CD1c-positive myeloid dendritic cell (primary cell): ENCODE measurements at regions not wholly inside any gene's neighbourhood (a gene's known extent, or its start where the extent isn't known, plus 50 kb on each side); places are given as distances from the start of the nearest gene placed in this dataset.
"Not testable (repeated sequence)": the region's sequence is repeated elsewhere in the genome, so short reads cannot be mapped to it uniquely, and the experiment has no call there.

ENCODE experiments used
- DNase-seq: peaks from one replicate; pipeline ENCODE4 v3.0.0-alpha.2; 2016; ENCODE audit errors: extremely low spot score

DNA sequence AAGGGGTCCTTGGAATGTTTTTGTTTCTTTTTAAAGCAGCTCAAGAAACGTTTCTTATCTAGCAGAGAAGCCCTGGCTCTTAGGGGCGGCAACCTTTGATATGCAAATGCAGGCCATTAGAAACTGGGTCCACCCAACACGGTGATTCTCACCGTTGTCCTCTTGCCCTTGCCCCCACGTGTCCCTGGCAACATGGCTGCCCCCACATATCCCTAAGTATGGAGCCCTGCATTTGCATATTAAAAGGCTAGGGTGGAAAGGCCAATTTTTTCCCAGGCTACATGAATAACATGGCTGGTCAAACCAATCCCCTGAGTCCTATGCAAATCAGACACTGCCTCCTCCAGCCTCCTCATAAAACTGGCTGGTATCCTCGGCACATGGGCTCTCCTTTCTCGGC is 230.1 kb upstream of the SPOPL start:
- no peak for DNase-seq

DNA sequence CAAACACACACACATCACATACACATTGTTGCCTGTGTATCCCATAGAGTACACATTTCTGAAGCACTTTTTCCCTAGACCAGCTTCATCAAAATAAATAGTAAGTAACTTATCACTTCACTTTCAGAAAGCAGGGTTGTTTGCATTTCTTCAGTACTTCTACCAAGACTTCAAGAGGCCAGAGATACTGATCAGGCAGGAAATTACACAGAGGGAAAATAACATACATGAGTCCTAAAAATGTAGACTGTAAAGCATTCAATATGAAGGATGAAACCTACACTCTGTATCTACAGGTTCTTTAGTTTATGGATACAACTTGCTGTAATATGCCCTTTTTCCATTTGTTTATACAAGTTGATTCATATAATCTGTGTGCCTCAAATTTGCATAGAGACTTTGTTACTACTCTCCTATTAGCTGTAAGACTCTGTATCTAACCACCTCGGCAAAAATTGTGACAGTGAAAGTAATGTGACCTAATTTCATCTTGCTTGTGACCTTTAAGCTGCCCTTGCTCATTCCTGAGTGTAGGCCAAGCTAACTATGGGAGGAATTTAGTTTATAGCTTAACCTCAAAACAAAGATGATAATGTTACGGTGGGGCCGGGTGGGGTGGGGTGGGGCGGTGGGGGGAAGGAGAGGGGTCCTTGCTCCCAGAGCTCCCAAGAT is 228.9 kb upstream of the SPOPL start:
- no peak for DNase-seq

DNA sequence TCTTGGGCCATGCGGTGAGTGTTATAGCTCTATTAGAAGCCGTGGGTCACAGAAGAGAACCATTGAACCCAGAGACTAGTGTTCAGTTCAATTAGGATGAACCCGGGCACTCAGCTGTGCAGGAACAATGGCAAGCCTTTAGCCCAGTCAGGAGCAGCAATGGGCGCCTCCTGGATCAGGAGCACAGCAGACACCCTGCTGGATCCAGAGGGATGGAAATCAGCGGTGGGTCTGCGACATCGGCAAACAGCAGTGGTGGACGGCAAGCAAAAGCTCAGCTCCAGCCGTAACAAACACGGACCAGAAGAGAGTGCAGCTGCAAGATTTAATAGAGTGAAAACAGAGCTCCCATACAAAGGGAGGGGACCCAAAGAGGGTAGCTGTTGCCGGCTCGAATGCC is 228.3 kb upstream of the SPOPL start:
- not testable (repeated sequence) for DNase-seq

DNA sequence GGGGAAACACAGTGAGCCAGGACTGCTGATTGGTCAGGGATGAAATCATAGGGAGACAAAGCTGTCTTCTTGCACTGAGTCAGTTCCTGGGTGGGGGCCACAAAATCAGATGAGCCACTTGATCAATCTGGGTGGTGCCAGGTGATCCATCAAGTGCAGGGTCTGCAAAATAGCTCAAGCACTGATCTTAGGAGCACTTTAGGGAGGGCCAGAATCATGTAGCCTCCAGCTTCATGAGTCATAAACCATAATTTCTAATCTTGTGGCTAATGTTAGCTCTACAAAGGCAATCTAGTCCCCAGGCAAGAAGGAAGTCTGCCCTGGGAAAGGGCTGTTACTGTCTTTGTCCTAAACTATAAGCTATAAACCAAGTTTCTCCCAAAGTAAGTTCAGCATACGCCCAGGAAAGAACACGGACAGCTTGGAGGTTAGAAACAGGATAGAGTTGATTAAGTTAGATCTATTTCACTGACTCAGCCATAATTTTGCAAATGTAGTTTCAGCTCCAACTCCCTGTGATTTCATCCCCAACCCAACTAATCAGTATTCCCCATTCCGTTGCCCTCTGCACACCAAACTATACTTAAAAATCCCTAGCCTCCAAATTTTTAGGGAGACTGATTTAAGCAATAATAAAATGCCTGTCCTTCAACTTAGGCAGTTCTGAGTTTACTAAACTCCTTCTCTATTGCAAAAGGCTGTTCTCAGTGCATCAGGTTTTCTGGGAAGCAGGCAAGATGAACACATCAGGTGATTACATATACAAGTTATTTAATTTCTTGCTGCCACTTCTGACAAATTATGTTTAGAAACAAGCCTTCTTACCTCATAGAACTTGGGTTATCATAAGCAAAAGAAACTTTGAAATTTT is 226.9 kb upstream of the SPOPL start:
- DNase-seq, result no peak

DNA sequence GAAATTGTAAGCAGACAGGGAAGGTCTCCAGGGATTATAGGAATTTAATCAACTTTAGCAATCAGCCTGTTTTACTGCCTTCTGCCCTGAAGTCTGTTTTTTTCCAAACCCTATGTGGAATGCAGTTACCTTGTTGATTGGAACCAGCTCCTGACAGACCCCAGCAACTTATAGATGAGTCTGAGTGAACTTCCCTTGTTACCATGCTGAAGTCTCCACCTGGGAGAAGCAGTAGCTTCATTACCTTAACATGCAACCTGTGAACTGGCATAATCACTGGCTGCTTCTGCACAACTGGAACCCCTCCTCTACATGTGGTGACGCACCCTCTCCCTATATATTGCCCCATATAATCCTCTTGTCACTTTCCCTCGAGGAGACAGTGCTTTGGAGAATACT is 226.3 kb upstream of the SPOPL start:
- no peak for DNase-seq

DNA sequence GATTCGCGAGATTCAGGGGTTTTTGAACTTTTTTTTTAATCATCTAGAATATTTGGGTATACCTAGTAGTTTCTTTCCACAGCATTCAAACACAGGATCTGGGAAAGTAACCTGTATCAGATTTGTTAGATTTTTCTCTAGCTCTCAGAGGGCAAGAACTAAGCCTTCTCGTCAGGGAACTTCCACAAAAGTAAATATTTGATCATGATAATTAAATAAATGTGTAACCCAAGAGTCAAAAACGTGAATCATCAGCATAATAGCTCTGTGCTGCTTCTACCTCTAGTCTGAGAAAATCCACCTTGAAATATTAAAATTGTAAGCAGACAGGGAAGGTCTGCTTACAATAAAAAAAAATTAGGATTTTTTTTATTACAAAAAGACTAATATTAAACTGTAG is 225.7 kb upstream of the SPOPL start:
- no peak for DNase-seq

DNA sequence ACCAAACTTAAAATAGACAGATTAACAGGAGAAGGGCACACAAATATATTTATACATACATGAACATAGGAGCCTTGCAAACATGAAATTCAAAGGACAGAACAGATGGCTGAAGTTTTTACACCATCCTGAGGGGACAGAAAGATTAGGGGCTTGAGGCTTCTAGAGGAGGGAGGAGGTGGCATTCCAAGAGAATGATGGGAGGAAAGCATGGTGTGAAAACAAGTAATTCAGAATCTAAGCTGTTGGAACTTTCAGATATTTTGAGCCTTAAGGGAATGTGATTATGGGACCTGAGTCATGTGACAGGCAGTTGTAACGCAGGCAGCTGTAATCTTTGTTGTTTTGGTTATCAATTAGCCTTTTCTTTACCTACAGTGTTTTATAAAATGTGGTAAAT is 225.2 kb upstream of the SPOPL start:
- DNase-seq, result no peak

DNA sequence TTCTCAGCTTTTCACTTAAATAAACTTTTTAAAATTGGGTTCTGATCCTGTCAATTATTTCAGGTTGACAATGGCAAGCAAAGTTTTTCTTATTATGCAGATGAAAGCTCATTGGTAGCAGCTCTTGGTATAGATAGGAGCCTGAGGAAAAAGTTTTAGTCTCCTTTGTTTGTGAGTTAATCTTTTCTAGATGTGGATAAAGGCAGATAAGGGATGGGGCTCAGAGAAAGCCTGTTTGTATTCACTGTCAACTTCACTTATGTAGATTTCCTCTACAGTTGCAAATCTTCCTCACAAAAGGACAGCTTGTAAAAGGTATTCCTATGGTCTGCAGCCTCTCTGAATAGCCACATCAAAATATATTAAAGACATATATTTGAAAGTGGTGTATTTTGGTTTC is 224.5 kb upstream of the SPOPL start:
- DNase-seq, result no peak

DNA sequence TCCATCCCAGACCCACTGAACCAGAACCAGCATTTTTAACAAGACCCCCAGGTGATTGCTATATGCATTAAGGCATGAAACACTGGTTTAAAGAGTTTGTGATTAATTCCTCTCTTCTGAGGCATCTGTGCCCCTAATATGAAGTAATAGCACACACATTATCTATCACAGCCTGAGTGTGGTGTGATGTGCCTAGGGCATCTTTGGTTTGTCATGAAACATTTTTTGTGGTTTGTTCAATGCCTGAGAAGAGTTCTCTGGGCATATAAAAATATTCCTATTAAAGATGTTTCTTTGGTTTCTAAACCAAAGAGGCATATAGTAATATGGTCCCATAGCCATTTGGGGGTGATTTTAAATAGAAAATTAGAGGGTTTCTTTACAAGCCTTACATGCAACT is 221.7 kb upstream of the SPOPL start:
- no peak for DNase-seq

DNA sequence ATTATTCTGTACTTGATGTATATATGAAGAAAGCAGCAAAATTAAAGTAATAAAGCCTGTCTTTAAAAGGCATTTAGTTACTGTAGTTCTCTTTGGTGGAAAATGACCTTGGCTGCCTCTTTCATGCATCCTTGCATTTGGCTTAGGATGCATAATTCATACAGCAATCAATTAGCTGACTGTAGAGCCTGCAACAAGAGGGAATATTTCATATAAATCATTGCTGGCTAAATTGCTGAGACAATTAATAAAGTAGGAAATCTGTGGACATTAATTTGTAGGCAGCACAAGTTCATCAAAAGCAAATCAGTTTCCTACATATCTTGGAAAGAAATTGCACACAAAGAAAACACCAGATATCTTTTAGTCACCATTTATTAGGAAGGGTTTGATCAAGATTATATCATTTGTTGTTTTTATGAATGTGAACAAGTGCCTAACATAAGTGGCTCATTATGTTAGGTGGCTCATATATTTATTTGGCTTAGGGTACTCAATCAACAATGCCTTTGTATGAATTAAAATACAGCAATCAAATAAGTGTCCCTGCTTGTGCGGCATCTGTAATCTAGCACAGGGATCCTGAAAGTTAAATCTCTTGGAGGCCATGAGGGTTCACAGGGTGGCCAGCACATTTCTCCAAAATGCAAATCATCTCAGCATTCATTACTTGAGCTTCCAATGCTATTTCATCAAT is 220.4 kb upstream of the SPOPL start:
- DNase-seq, result no peak

DNA sequence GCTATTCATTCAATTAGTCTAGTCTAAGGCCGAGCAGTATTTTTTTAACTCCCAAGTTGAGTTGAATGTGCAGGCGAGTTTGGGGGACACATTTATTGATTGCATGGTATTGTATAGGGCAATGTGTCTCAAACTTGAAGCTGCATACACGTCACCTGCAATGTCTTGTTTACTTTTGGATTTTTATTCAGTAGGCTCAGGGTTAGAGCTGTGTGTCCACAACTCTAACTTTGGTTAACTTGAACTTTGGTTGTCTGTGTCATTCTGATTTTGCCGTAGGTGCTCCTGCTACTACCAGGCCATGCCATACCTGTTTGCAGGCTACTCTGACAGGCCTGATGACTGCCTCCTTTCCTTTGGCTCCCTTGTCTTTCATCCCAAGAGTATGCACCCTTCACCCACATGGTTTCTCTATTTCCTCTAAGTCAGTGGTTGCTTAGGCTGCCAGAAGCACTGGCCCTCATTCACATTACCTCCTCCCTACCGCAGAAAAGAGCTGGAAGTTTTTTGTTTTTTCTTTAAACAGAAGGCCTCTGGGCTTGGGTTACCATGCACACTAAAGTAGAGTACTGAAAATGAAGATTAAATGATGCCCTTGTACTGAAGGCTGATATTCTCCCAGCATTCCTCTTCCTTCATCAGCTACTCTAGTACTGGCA is 219.4 kb upstream of the SPOPL start:
- no peak for DNase-seq

DNA sequence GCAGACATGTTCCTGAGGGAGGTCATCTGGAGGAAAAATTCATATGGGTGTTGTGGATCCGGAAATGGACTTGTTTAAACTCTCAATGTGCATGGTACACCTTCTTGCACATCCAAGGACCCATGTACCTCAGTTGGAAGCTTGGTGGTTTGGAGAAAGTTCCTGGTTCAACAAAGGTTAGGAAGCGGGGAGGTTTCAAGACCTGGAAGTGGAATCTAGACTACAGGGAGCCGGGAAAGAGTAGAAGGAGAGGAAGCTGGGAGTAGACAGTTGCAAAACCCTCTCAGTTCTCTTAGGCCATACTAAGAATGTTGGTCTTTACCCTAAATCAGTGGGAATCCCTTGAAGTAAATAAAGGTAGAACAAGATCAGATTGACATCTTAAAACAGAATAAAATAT is 209.8 kb upstream of the SPOPL start:
- no peak for DNase-seq

DNA sequence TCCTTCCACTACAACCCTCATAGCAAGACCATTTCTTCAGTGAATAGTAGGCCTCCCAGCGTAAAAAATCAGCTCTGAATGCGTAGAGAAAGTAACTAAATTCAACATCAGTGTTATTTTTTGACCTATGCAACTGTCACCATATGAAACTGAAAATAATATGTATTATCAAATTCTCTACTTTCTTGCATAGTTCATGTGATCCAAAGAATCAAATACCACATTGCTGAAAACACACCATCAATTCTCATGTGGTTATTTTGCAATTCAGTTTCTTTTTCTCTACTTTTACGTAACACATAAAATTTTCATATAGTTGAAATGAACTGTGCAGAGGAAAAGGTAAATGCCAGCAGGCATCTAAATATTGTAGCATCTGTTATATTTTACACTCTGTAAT is 208.5 kb upstream of the SPOPL start:
- DNase-seq, result no peak

DNA sequence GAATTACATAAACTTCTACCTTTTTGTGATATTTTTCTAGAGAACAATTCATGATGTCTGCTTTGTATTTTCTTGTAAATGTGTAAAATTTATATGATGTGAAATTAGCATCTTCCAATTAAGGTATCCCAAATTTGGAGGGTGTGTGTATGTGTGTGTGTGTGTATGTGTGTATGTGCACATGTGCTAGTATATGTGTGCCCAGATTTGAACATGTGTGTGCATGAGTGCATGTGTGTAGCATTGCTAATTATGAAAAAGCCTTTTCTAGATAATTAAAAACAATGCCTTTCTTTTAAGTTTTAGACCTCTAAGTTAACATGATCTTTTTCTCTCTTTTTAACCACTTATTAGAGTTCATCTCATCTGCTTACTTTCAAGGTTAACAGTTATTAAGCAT is 208.0 kb upstream of the SPOPL start:
- DNase-seq, result no peak

DNA sequence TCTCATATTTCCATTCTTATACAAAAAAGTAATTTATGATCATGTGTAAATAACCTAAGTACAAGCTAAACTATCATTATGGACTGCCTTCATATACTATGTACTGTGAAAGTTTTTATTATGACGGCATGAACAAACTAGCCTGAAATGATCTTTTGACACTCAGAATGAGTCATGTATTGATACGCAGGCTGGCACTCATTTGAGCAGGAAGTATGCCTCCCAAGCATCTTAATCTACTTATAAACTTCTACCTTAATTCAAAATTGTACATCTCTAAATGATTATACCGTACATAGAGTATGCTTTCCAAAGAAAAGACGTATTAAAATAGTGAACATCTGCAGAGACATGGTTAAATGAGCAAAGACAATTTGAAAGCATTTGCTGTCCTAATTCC is 207.1 kb upstream of the SPOPL start:
- DNase-seq, result no peak

DNA sequence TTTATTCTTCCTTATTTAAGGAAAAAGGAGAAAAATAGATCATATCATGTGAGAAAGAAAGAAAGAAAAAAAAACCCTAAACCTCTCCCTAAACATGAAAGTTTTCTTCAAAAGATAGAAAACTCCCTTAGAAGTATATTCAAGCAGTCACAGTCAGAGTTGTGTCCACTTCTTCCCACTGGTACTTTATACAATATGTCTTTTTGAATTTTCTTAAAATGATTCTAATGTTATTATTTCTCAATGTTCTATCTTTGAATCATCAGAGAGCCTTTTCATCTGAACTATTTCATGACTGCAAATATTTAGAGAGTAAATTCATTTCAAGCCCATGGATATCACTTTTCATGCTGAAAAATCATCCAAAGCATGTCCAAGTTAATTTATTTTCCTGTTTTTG is 205.2 kb upstream of the SPOPL start:
- DNase-seq, result no peak

DNA sequence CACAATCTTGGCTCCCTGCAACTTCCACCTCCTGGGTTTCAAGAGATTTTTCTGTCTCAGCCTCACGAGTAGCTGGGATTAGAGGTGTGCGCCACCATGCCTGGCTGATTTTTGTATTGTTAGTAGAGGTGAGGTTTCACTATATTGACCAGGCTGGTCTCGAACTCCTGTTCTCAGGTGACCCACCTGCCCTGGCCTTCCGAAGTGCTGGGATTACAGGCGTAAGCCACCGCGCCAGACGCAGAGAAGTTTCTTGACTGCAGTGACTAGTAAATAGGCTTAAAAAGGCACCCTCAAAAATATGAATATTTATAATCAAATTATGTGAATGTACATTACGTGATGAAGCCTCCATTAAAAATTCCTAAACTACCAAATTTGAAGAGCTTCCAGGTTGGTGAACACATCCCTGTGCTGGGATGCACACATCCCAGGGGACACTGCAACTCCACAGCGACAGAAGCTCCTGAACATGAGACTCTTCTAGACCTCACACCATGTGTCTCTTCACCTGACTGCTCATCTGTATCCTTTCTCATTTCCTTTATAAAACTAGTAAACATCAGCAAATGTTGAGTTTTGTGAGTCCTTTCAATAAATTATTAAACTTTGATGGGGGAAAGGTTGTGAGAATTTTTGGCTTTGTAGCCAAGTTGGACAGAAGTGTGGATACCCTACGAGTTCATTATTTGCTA is 203.3 kb upstream of the SPOPL start:
- DNase-seq, result no peak

DNA sequence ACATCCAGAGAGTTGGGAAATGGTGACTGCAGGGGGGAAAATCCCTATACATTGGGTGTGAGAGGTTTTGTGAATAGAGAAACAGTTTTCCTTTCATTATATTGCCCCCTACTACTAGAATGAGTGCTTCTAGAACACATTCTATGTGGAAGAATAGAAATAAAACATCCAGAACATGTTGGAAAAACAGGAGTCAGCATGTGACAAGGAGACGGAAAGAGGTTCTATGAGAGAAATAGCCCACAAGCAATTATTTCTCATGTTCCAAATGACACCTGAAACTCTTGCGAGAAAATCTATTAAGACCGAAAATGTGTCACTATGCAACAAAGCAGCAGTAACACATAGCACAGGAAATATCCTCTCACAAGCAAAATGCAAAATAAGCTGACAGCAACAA is 202.7 kb upstream of the SPOPL start:
- no peak for DNase-seq

DNA sequence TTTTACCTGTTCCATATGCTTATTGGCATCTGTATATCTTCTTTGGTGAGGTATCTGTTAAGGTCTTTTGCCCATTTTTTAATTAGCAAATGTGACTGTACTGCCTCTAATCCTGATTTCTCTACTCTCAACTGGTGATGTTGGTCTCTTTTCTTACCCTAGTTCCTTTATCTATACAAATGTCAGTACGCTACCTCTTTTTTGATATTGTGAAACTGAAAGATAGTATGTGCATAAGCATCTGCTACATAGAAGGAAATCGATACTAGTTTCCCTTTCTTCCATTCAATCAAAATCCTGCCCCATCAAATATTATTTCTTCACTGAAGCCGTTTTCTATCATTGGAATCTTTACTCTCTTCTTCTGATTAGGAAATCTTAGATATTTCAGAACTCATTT is 194.9 kb upstream of the SPOPL start:
- no peak for DNase-seq

DNA sequence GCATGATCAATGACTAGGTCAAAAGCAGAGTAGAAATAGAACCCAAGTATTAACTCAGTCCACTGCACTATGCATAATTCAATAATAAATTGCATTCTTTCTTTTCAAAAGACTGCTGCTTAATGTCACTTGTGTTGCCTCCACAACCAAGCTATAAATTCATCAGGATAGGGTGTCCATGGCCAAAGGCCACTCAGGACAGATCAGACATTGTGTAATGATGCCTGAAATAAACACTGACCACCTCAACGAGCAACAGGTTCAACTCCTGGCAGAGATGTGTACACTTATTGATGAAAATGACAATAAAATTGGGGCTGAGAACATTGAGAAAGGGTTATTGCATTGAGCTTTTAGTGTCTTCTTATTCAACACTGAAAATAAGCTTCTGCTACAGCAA is 194.5 kb upstream of the SPOPL start:
- DNase-seq, result no peak

DNA sequence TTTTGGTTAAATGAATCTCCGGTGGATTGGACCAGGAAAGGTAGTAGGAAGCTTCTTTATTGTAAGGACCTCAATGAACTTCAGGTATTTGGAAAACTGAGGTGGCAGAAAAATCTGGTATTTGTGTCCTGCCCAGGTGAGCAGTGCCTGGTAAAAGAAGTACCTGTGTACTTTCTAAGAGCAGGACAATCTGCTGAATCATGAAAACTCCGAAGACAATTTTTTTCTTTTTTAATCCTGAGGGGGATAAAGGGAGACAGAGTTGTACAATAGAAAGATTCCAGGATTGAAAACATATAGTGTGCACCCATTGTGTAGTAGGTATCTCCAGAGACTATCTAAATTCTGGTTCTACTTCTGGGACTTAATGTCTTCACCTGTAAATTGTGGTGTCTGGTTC is 191.8 kb upstream of the SPOPL start:
- DNase-seq, result no peak

DNA sequence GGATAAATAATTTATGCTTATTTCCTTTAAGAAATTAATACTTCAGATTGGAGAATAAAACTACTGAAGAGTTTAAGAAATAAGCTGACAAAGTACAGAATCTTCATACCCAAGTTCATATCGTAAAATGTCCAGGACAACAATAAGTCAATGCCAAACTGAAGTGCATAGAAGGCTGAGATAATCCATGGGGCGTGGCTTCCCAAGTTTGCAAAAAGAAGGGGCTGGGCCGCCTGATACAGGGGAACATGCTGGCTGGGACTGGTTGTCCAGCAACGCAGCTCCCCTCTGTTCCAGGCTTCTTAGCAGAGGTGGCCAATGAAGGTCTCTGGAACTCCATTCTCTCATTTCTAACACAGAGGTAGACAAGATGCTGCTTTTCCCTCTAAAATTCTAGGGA is 189.5 kb upstream of the SPOPL start:
- no peak for DNase-seq
